Transverse colon (tissue), 4 donors: ENCODE measurements at regions not wholly inside any gene's neighbourhood (a gene's known extent, or its start where the extent isn't known, plus 50 kb on each side); places are given as distances from the start of the nearest gene placed in this dataset.

ENCODE experiments used
- CTCF ChIP-seq, 5 experiments: fragments of 200-600 bp in 3 of 5; fragments of 450-650 bp in 2 of 5; sonication (generic) in 3 of 5; IDR thresholded peaks; 1 replicate in 2 of 5; 2 replicates in 3 of 5; pipeline ENCODE4 v1.5.1; 2016 to 2017; ENCODE audit warnings: antibody characterized with exemption in 5 of 5, inconsistent platforms in 3 of 5, mild to moderate bottlenecking in 2 of 5, moderate library complexity in 1 of 5
- POLR2A ChIP-seq: fragments of 450-650 bp; IDR thresholded peaks from one replicate; pipeline ENCODE4 v1.6.1; 2016; ENCODE audit warnings: antibody characterized with exemption, mild to moderate bottlenecking, moderate library complexity
- POLR2AphosphoS5 ChIP-seq, 3 donors: sonication (generic); formaldehyde crosslinking; IDR thresholded peaks; one replicate each; pipeline ENCODE4 v1.6.1; 2016; ENCODE audit warnings: antibody characterized with exemption in 3 of 3

GRCh38 chr16:87218281-87219055, 98.7 kb downstream of the C16orf95 start:
- TF ChIP-seq CTCF (IDR thresholded peaks at IDR 0.05): no peak
- TF ChIP-seq POLR2A: no peak
- no peak for TF ChIP-seq POLR2AphosphoS5 (IDR thresholded peaks at IDR 0.05)
